DOHH2 (cell line): ENCODE measurements at regions not wholly inside any gene's neighbourhood (a gene's known extent, or its start where the extent isn't known, plus 50 kb on each side); places are given as distances from the start of the nearest gene placed in this dataset.
A peak's percentile ranks its signal among the peaks of the same experiment; 100 is the strongest.

Source experiments
- H3F3A ChIP-seq: fragments of 200-600 bp; sonication (generic), shearing (Covaris generic); 2 replicates; pipeline ENCODE4 v1.6.0; 2016; ENCODE audit warnings: antibody characterized with exemption, mild to moderate bottlenecking; ENCODE audit not compliant: control insufficient read depth, insufficient read depth
- H3K27ac ChIP-seq: fragments of 200-600 bp; sonication (generic); 2 replicates; pipeline ENCODE4 v1.5.1; 2014; ENCODE audit warnings: low read depth, mild to moderate bottlenecking, low read length, moderate library complexity
- H3K27me3 ChIP-seq: fragments of 200-600 bp; sonication (generic); 2 replicates; pipeline ENCODE4 v1.6.1; 2014; ENCODE audit warnings: mild to moderate bottlenecking, low read length, mixed read lengths; ENCODE audit not compliant: control insufficient read depth
- H3K36me3 ChIP-seq: fragments of 200-600 bp; sonication (generic); 2 replicates; pipeline ENCODE4 v1.6.1; 2014; ENCODE audit warnings: mild to moderate bottlenecking, low read length, moderate library complexity, mixed read lengths; ENCODE audit not compliant: control insufficient read depth
- H3K4me1 ChIP-seq: fragments of 200-600 bp; sonication (generic); 2 replicates; pipeline ENCODE4 v1.6.1; 2014; ENCODE audit warnings: mild to moderate bottlenecking, low read length, mixed read lengths; ENCODE audit not compliant: control insufficient read depth
- H3K4me2 ChIP-seq: fragments of 200-600 bp; sonication (generic); 2 replicates; pipeline ENCODE4 v1.6.0; 2014; ENCODE audit warnings: mild to moderate bottlenecking, low read length, moderate library complexity
- H3K4me3 ChIP-seq: fragments of 200-600 bp; sonication (generic); 2 replicates; pipeline ENCODE4 v1.5.1; 2014; ENCODE audit warnings: mild to moderate bottlenecking, low read length, mixed read lengths
- H3K79me2 ChIP-seq: fragments of 200-600 bp; sonication (generic); 2 replicates; pipeline ENCODE4 v1.6.1; 2014; ENCODE audit warnings: mild to moderate bottlenecking, low read length, mixed read lengths; ENCODE audit not compliant: control insufficient read depth
- H3K9me2 ChIP-seq: fragments of 200-600 bp; sonication (generic); replicated peaks from 2 replicates; pipeline ENCODE4 v1.6.1; 2014; ENCODE audit warnings: mild to moderate bottlenecking, low read length, mixed read lengths; ENCODE audit not compliant: control insufficient read depth
- H3K9me3 ChIP-seq: fragments of 200-600 bp; sonication (generic); 2 replicates; pipeline ENCODE4 v1.6.1; 2014; ENCODE audit warnings: antibody characterized with exemption, low read length, mixed read lengths; ENCODE audit not compliant: control insufficient read depth, insufficient read depth
- H4K20me1 ChIP-seq: fragments of 200-600 bp; sonication (generic); 2 replicates; pipeline ENCODE4 v1.6.0; 2014; ENCODE audit warnings: low read depth, mild to moderate bottlenecking, antibody characterized with exemption, low read length, moderate library complexity; ENCODE audit not compliant: control insufficient read depth, insufficient read depth
- CTCF ChIP-seq: fragments of 200-600 bp; sonication (generic); IDR thresholded peaks from one replicate; pipeline ENCODE4 v1.5.1; 2014; ENCODE audit warnings: antibody characterized with exemption, mild to moderate bottlenecking, low read depth, low read length; ENCODE audit not compliant: poor library complexity, severe bottlenecking
- EZH2phosphoT487 ChIP-seq: fragments of 200-600 bp; sonication (generic); IDR thresholded peaks from 2 replicates; pipeline ENCODE4 v1.6.1; 2017; ENCODE audit warnings: borderline replicate concordance, mild to moderate bottlenecking, antibody characterized with exemption, low read length, moderate library complexity, mixed read lengths

GRCh38 chr7:131010717-131011431, 276.9 kb upstream of the KLF14 start:
- H3K4me2 ChIP-seq, result peak overlapping the region; percentile 86
- H3K4me1 ChIP-seq, result peaks cover 78% of the 10 kb centered on the region
- peaks cover 17% of the 10 kb centered on the region; the same call in 1 of the 2 replicates for H3K36me3 ChIP-seq
- H3K27ac ChIP-seq, result no peak overlapping the region
- TF ChIP-seq EZH2phosphoT487 (no peak), CTCF (no peak)
- no peaks in the 10 kb centered on the region for H3K9me3 ChIP-seq
- H3K27me3 ChIP-seq, result no peaks in the 10 kb centered on the region
- H3K4me3 ChIP-seq, result no peak overlapping the region
- H3F3A ChIP-seq, result peaks cover 42% of the 10 kb centered on the region
- H4K20me1 ChIP-seq, result peaks cover 7% of the 10 kb centered on the region; the same call in 1 of the 2 replicates
- peaks cover 97% of the 10 kb centered on the region for H3K79me2 ChIP-seq
- H3K9me2 ChIP-seq, result no peaks in the 10 kb centered on the region

- Histone ChIP-seq H3K4me2 (peak overlapping the region; percentile 86), H3K79me2 (peaks cover 99% of the 10 kb centered on the region), H3F3A (peaks cover 42% of the 10 kb centered on the region), H3K27me3 (no peaks in the 10 kb centered on the region), H3K9me2 (no peaks in the 10 kb centered on the region), H3K4me1 (peaks cover 78% of the 10 kb centered on the region), H3K4me3 (no peak overlapping the region), H3K9me3 (no peaks in the 10 kb centered on the region), H3K27ac (no peak overlapping the region), H4K20me1 (peaks cover 7% of the 10 kb centered on the region; the same call in 1 of the 2 replicates), H3K36me3 (peaks cover 15% of the 10 kb centered on the region; the same call in 1 of the 2 replicates)
- TF ChIP-seq EZH2phosphoT487, result no peak
- TF ChIP-seq CTCF, result no peak
These were observed 277.4 kb upstream of the KLF14 start for GRCh38 chr7:131011432-131011742.

GRCh38 chr7:131011976-131012375, 278.0 kb upstream of the KLF14 start:
- Histone ChIP-seq H3K27ac (no peak overlapping the region), H3K4me3 (peak overlapping the region; percentile 3; the same call in 1 of the 2 replicates), H3K4me2 (peak overlapping the region; percentile 15), H3K36me3 (peaks cover 15% of the 10 kb centered on the region; the same call in 1 of the 2 replicates), H3K9me2 (no peaks in the 10 kb centered on the region), H3K4me1 (peaks cover 78% of the 10 kb centered on the region), H3K27me3 (no peaks in the 10 kb centered on the region), H3F3A (peaks cover 39% of the 10 kb centered on the region), H4K20me1 (peaks cover 10% of the 10 kb centered on the region; the same call in 1 of the 2 replicates), H3K9me3 (no peaks in the 10 kb centered on the region), H3K79me2 (peaks cover 99% of the 10 kb centered on the region)
- TF ChIP-seq EZH2phosphoT487, result no peak
- no peak for TF ChIP-seq CTCF
